ENCODE measurements at regions not wholly inside any gene's neighbourhood (a gene's known extent, or its start where the extent isn't known, plus 50 kb on each side); places are given as distances from the start of the nearest gene placed in this dataset.
A peak's percentile ranks its signal among the peaks of the same experiment; 100 is the strongest.

GRCh38 chr13:80224468-80224867 is 116.5 kb downstream of the SPRY2 start:
- Histone ChIP-seq H3K27ac (ENCODE audit: low read depth, low read length, poor library complexity, severe bottlenecking) (no peak overlapping the region), H3K4me1 (ENCODE audit: insufficient read depth, low read length, poor library complexity, severe bottlenecking) (peaks cover 3% of the 10 kb centered on the region), H3K36me3 (ENCODE audit: insufficient read depth, low read length, poor library complexity, severe bottlenecking) (no peaks in the 10 kb centered on the region), H3K9me3 (ENCODE audit: low read depth, low read length, poor library complexity, severe bottlenecking) (no peaks in the 10 kb centered on the region), H3K4me3 (ENCODE audit: low read depth, low read length, poor library complexity, severe bottlenecking) (no peak overlapping the region), H3K27me3 (replicated peaks; ENCODE audit: insufficient read depth, low read depth, low read length, poor library complexity) (no peaks in the 10 kb centered on the region)
- ChIA-PET POLR2A (ENCODE audit: low non-redundant PET) (no interaction called here), CTCF (no interaction called here)
- TF ChIP-seq CTCF (conservative IDR thresholded peaks at IDR 0.05; ENCODE audit: low read depth, low read length) (no peak), EZH2 (IDR thresholded peaks at IDR 0.05; ENCODE audit: borderline replicate concordance, low read depth, low read length, poor library complexity, severe bottlenecking) (no peak)
- intact Hi-C loops (cut with micrococcal nuclease; ENCODE audit: unreplicated experiment), result no loop called here
- no TSS peak for BruUV-seq (replicated peaks)
- DNase-seq (ENCODE audit: low spot score), result peak; percentile 64

GRCh38 chr13:80217614-80218456 is 123.1 kb downstream of the SPRY2 start:
- Histone ChIP-seq H3K27me3 (replicated peaks; ENCODE audit: insufficient read depth, low read depth, low read length, poor library complexity) (no peaks in the 10 kb centered on the region), H3K4me3 (ENCODE audit: low read depth, low read length, poor library complexity, severe bottlenecking) (no peak overlapping the region), H3K9me3 (ENCODE audit: low read depth, low read length, poor library complexity, severe bottlenecking) (no peaks in the 10 kb centered on the region), H3K4me1 (ENCODE audit: insufficient read depth, low read length, poor library complexity, severe bottlenecking) (no peaks in the 10 kb centered on the region), H3K36me3 (ENCODE audit: insufficient read depth, low read length, poor library complexity, severe bottlenecking) (no peaks in the 10 kb centered on the region), H3K27ac (ENCODE audit: low read depth, low read length, poor library complexity, severe bottlenecking) (no peak overlapping the region)
- TF ChIP-seq EZH2 (IDR thresholded peaks at IDR 0.05; ENCODE audit: borderline replicate concordance, low read depth, low read length, poor library complexity, severe bottlenecking) (no peak), CTCF (conservative IDR thresholded peaks at IDR 0.05; ENCODE audit: low read depth, low read length) (no peak)
- intact Hi-C loops (cut with micrococcal nuclease; ENCODE audit: unreplicated experiment), result no loop called here
- ChIA-PET CTCF (no interaction called here), POLR2A (ENCODE audit: low non-redundant PET) (no interaction called here)
- no peak for DNase-seq (ENCODE audit: low spot score)
- no TSS peak for BruUV-seq (replicated peaks)

- Histone ChIP-seq H3K27me3 (replicated peaks; ENCODE audit: insufficient read depth, low read depth, low read length, poor library complexity) (no peaks in the 10 kb centered on the region), H3K9me3 (ENCODE audit: low read depth, low read length, poor library complexity, severe bottlenecking) (no peaks in the 10 kb centered on the region), H3K4me3 (ENCODE audit: low read depth, low read length, poor library complexity, severe bottlenecking) (no peak overlapping the region), H3K27ac (ENCODE audit: low read depth, low read length, poor library complexity, severe bottlenecking) (no peak overlapping the region), H3K36me3 (ENCODE audit: insufficient read depth, low read length, poor library complexity, severe bottlenecking) (no peaks in the 10 kb centered on the region), H3K4me1 (ENCODE audit: insufficient read depth, low read length, poor library complexity, severe bottlenecking) (no peaks in the 10 kb centered on the region)
- DNase-seq (ENCODE audit: low spot score), result no peak
- TF ChIP-seq EZH2 (IDR thresholded peaks at IDR 0.05; ENCODE audit: borderline replicate concordance, low read depth, low read length, poor library complexity, severe bottlenecking) (no peak), CTCF (conservative IDR thresholded peaks at IDR 0.05; ENCODE audit: low read depth, low read length) (no peak)
- BruUV-seq (replicated peaks), result no TSS peak
- POLR2A ChIA-PET (ENCODE audit: low non-redundant PET), result no interaction called here
- intact Hi-C loops (cut with micrococcal nuclease; ENCODE audit: unreplicated experiment), result no loop called here
- CTCF ChIA-PET, result no interaction called here
Measured at GRCh38 chr13:80215368-80215767, 125.6 kb downstream of the SPRY2 start.
